ENCODE measurements at regions not wholly inside any gene's neighbourhood (a gene's known extent, or its start where the extent isn't known, plus 50 kb on each side); places are given as distances from the start of the nearest gene placed in this dataset.

DNA sequence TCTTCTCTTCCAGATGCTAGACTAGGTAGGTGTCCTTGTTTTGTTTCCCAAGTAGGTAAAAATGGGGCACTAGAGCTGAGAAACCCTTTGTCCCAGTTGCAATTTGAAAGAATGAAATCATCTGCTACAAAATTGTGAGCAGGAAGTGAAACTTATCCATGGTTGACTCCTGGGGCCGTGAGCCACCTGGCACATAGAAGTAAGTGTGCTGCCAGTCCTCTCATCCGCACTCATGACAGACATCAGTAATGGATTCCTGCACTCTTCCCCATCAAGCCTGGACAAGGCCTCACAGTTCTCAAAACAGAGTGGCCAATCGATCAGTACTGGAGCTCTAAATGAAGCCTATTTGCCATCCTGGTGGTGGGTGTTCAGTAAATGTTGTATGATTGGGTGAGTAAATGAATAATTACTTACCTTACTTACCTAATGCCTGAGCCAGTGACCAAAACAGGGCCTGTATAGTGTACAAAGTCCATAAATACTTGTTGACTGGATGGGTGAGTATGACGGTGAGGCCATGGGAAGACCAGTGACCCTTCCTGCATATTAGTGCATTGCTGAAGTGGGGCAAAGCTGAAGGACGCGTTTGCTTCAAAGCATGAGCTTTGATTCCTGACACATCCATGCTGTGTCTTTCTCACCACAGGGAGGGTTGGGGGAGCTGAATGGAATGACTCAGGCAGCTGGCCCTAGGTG lies 68.9 kb upstream of the HEPHL1 start:
- ChIA-PET POLR2A (no interaction called here), CTCF (no interaction called here)
- TF ChIP-seq, protein P1, sequence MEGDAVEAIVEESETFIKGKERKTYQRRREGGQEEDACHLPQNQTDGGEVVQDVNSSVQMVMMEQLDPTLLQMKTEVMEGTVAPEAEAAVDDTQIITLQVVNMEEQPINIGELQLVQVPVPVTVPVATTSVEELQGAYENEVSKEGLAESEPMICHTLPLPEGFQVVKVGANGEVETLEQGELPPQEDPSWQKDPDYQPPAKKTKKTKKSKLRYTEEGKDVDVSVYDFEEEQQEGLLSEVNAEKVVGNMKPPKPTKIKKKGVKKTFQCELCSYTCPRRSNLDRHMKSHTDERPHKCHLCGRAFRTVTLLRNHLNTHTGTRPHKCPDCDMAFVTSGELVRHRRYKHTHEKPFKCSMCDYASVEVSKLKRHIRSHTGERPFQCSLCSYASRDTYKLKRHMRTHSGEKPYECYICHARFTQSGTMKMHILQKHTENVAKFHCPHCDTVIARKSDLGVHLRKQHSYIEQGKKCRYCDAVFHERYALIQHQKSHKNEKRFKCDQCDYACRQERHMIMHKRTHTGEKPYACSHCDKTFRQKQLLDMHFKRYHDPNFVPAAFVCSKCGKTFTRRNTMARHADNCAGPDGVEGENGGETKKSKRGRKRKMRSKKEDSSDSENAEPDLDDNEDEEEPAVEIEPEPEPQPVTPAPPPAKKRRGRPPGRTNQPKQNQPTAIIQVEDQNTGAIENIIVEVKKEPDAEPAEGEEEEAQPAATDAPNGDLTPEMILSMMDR (IDR thresholded peaks at IDR 0.05; ENCODE audit: insufficient read depth, low read length, missing control alignments): no peak
- DNase-seq (ENCODE audit: low read depth, low spot score): no peak
- no peak overlapping the region for H3K4me3 ChIP-seq (ENCODE audit: low read depth, low read length)

DNA sequence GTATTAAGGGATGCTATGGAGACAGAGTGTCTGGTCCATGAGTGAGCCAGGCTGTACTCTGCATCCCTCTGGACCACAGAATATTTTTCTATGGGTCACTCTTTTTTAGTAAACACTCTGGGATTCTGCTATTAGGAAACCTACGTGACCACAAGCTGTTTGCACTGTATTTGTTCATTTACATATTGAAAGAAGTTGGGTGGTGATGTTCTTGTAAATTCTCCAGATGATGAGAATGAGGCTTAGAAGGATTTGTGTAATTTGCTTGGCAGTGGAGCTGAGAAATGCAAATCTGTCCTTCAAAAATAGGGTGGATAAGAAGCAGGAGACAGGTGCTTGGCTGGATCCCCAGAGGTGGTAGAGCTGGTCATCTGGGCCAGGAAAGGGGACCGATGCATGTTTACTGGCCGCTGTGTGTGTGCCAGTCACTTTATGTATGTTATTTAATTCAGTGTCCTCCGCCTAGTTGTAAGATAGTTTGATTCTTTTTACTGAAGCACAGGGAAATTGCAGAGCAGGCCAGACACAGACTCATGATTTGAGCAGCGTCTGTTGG lies 63.7 kb upstream of the HEPHL1 start:
- DNase-seq (ENCODE audit: low read depth, low spot score): no peak
- TF ChIP-seq, protein P1 (IDR thresholded peaks at IDR 0.05; ENCODE audit: insufficient read depth, low read length, missing control alignments): no peak
- no peak overlapping the region for H3K4me3 ChIP-seq (ENCODE audit: low read depth, low read length)
- ChIA-PET CTCF (no interaction called here), POLR2A (no interaction called here)

DNA sequence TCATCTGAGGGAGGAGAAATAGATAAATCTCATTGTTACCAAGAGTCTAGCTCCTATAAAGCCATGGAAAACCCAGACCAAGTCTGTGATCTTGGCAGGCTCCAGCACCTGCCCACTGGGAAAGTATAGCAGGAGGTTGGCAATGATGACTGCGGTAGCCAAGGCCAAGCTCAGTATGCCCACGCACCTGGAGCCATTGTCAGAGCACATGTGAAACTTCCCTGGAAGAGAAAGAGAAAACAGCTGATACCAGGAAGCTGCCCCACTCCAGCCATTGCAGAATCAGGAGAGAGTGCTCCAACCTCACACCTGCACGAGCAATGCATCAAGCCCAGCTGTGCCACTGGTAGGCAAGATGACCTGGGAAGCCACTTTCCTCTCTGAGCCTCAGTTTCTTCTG lies 62.2 kb upstream of the HEPHL1 start:
- ChIA-PET CTCF (no interaction called here), POLR2A (no interaction called here)
- TF ChIP-seq, protein P1 (IDR thresholded peaks at IDR 0.05; ENCODE audit: insufficient read depth, low read length, missing control alignments): no peak
- DNase-seq (ENCODE audit: low read depth, low spot score): no peak
- H3K4me3 ChIP-seq (ENCODE audit: low read depth, low read length): no peak overlapping the region

DNA sequence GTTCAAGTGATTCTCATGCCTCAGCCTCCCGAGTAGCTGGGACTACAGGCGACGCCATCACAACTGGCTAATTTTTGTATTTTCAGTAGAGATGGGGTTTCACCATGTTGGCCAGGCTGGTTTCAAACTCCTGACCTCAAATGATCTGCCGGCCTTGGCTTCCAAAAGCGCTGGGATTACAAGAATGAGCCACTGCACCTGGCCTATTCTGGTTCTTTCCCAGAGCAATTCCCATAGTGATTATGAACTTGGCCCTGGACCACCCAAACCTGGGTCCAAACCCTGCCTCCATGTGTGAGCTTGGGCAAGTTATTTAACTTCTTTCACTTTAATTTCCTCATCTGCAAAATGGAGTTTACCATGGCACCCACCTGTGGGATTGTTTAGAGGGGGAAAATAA lies 61.5 kb upstream of the HEPHL1 start:
- ChIA-PET CTCF (no interaction called here), POLR2A (no interaction called here)
- TF ChIP-seq, protein P1 (IDR thresholded peaks at IDR 0.05; ENCODE audit: insufficient read depth, low read length, missing control alignments): no peak
- DNase-seq (ENCODE audit: low read depth, low spot score): no peak
- H3K4me3 ChIP-seq (ENCODE audit: low read depth, low read length): no peak overlapping the region

DNA sequence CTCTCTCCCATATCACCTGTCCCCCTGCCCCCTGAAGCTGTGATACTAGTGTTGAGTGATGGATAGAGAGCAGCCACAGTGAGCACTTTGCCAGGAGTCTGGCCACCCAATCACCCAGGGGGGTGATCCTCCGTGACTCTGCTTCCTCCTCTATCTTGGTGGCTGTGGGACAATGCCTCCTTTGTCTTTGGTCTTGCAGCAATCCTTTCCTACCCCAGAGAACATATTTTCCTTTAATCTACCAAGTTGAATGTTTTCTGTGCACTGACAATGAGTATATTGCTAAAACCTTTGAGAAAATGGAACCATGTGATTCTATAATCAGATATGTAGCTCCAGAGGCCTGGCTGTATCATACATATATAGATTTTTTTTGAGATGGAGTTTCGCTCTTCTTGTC lies 58.1 kb upstream of the HEPHL1 start:
- H3K4me3 ChIP-seq (ENCODE audit: low read depth, low read length): no peak overlapping the region
- TF ChIP-seq, protein P1 (IDR thresholded peaks at IDR 0.05; ENCODE audit: insufficient read depth, low read length, missing control alignments): no peak
- DNase-seq (ENCODE audit: low read depth, low spot score): no peak
- ChIA-PET CTCF (no interaction called here), POLR2A (no interaction called here)

DNA sequence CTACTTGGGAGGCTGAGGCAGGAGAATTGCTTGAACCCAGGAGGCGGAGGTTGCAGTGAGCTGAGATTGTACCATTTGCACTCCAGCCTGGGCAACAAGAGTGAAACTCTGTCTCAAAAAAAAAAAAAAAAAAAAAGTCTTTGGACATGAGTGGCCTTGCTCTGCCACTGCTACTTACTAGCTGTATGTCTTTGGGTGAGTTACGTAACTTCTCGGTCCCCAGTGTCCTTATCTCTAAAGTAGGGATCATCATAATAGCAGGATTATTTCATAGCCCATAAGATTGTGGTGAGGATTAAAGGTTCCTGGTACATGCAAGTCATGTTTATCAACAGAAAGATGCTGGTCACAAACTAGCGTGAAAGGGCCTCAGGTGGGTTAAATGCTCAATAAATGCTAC lies 53.9 kb upstream of the HEPHL1 start:
- no peak for DNase-seq (ENCODE audit: low read depth, low spot score)
- POLR2A ChIA-PET: interaction anchor here (0.9 kb wide), 1 partner anchor 162 kb away, joined by 4 read pairs; no protein-coding TSS in a partner anchor
- TF ChIP-seq, protein P1 (IDR thresholded peaks at IDR 0.05; ENCODE audit: insufficient read depth, low read length, missing control alignments): no peak
- CTCF ChIA-PET: no interaction called here
- no peak overlapping the region for H3K4me3 ChIP-seq (ENCODE audit: low read depth, low read length)

Data from AG04449 (cell line).